Memory B cell (primary cell): ENCODE measurements at regions not wholly inside any gene's neighbourhood (a gene's known extent, or its start where the extent isn't known, plus 50 kb on each side); places are given as distances from the start of the nearest gene placed in this dataset.
"Not testable (repeated sequence)": the region's sequence is repeated elsewhere in the genome, so short reads cannot be mapped to it uniquely, and the experiment has no call there.

Experiments
- ATAC-seq: fragments of 150-1000 bp; cut with Tn5 transposase; 2 replicates; pipeline ENCODE4 v1.10.0; 2021; ENCODE audit warnings: low read depth, mild to moderate bottlenecking, moderate library complexity
- DNase-seq, 2 donors: peaks; one replicate each; pipeline ENCODE4 v3.0.0; 2022; ENCODE audit warnings: low spot score in 2 of 2
- H3K27ac Mint-ChIP-seq: one replicate; pipeline ENCODE4 v1.8.0; 2022; ENCODE audit warnings: mild to moderate bottlenecking, moderate library complexity, mixed read lengths
- H3K27me3 Mint-ChIP-seq: one replicate; pipeline ENCODE4 v1.8.0; 2022; ENCODE audit warnings: mixed read lengths
- H3K36me3 Mint-ChIP-seq: one replicate; pipeline ENCODE4 v1.8.0; 2022; ENCODE audit warnings: mild to moderate bottlenecking, mixed read lengths
- H3K4me1 Mint-ChIP-seq: one replicate; pipeline ENCODE4 v1.8.0; 2022; ENCODE audit warnings: mixed read lengths
- H3K4me3 Mint-ChIP-seq: one replicate; pipeline ENCODE4 v1.8.0; 2022; ENCODE audit warnings: mild to moderate bottlenecking, moderate library complexity, mixed read lengths
- H3K9me3 Mint-ChIP-seq: one replicate; pipeline ENCODE4 v1.8.0; 2022; ENCODE audit warnings: mixed read lengths

GRCh38 chr1:195715652-195716051, 892.6 kb downstream of the KCNT2 start:
- no peak overlapping the region for H3K27ac Mint-ChIP-seq
- no peak overlapping the region for H3K4me3 Mint-ChIP-seq
- H3K4me1 Mint-ChIP-seq: no peaks in the 10 kb centered on the region
- no peak for DNase-seq
- no peaks in the 10 kb centered on the region for H3K9me3 Mint-ChIP-seq
- H3K27me3 Mint-ChIP-seq: no peaks in the 10 kb centered on the region
- ATAC-seq: no peak
- H3K36me3 Mint-ChIP-seq: no peaks in the 10 kb centered on the region

- DNase-seq (no peak), ATAC-seq (no peak)
- Mint-ChIP-seq H3K4me3 (no peak overlapping the region), H3K9me3 (no peaks in the 10 kb centered on the region), H3K36me3 (no peaks in the 10 kb centered on the region), H3K4me1 (no peaks in the 10 kb centered on the region), H3K27me3 (no peaks in the 10 kb centered on the region), H3K27ac (no peak overlapping the region)
Measured at GRCh38 chr1:195714248-195714647, 894.0 kb downstream of the KCNT2 start.

GRCh38 chr1:195709821-195710220, 898.4 kb downstream of the KCNT2 start:
- no peak for DNase-seq
- Mint-ChIP-seq H3K4me3 (no peak overlapping the region), H3K27ac (no peak overlapping the region), H3K9me3 (no peaks in the 10 kb centered on the region), H3K27me3 (no peaks in the 10 kb centered on the region), H3K4me1 (no peaks in the 10 kb centered on the region), H3K36me3 (no peaks in the 10 kb centered on the region)
- no peak for ATAC-seq

GRCh38 chr1:195704028-195704427, 904.2 kb downstream of the KCNT2 start:
- no peak overlapping the region for H3K27ac Mint-ChIP-seq
- H3K4me3 Mint-ChIP-seq: no peak overlapping the region
- no peaks in the 10 kb centered on the region for H3K27me3 Mint-ChIP-seq
- no peak for DNase-seq
- H3K36me3 Mint-ChIP-seq: no peaks in the 10 kb centered on the region
- no peaks in the 10 kb centered on the region for H3K9me3 Mint-ChIP-seq
- no peaks in the 10 kb centered on the region for H3K4me1 Mint-ChIP-seq
- no peak for ATAC-seq

GRCh38 chr1:195701149-195701548, 907.1 kb downstream of the KCNT2 start:
- DNase-seq (no peak), ATAC-seq (no peak)
- H3K9me3 Mint-ChIP-seq: no peaks in the 10 kb centered on the region
- no peak overlapping the region for H3K4me3 Mint-ChIP-seq
- no peaks in the 10 kb centered on the region for H3K36me3 Mint-ChIP-seq
- no peak overlapping the region for H3K27ac Mint-ChIP-seq
- no peaks in the 10 kb centered on the region for H3K27me3 Mint-ChIP-seq
- no peaks in the 10 kb centered on the region for H3K4me1 Mint-ChIP-seq

- Mint-ChIP-seq H3K4me3 (no peak overlapping the region), H3K36me3 (no peaks in the 10 kb centered on the region), H3K27ac (no peak overlapping the region), H3K9me3 (no peaks in the 10 kb centered on the region), H3K27me3 (no peaks in the 10 kb centered on the region), H3K4me1 (no peaks in the 10 kb centered on the region)
- DNase-seq (no peak), ATAC-seq (no peak)
Measured at GRCh38 chr1:195697130-195697529, 911.1 kb downstream of the KCNT2 start.

- ATAC-seq: no peak
- H3K36me3 Mint-ChIP-seq: no peaks in the 10 kb centered on the region
- no peak for DNase-seq
- no peaks in the 10 kb centered on the region for H3K9me3 Mint-ChIP-seq
- no peaks in the 10 kb centered on the region for H3K27me3 Mint-ChIP-seq
- no peak overlapping the region for H3K4me3 Mint-ChIP-seq
- no peak overlapping the region for H3K27ac Mint-ChIP-seq
- H3K4me1 Mint-ChIP-seq: no peaks in the 10 kb centered on the region
Measured at GRCh38 chr1:195686764-195687163, 921.5 kb downstream of the KCNT2 start.

- no peaks in the 10 kb centered on the region for H3K4me1 Mint-ChIP-seq
- no peak for DNase-seq
Measured at GRCh38 chr1:195664628-195665027, 943.6 kb downstream of the KCNT2 start.

GRCh38 chr1:195663549-195664280, 944.5 kb downstream of the KCNT2 start:
- Mint-ChIP-seq H3K27me3 (no peaks in the 10 kb centered on the region), H3K27ac (no peak overlapping the region), H3K36me3 (no peaks in the 10 kb centered on the region), H3K9me3 (peaks cover 6% of the 10 kb centered on the region), H3K4me1 (no peaks in the 10 kb centered on the region), H3K4me3 (no peak overlapping the region)
- DNase-seq (no peak), ATAC-seq (no peak)

More at GRCh38 chr1:195664628-195665027, 943.6 kb downstream of the KCNT2 start:
- Mint-ChIP-seq H3K36me3 (no peaks in the 10 kb centered on the region), H3K9me3 (peaks cover 6% of the 10 kb centered on the region), H3K27ac (no peak overlapping the region), H3K27me3 (no peaks in the 10 kb centered on the region), H3K4me3 (no peak overlapping the region)
- ATAC-seq: no peak

GRCh38 chr1:195656780-195657179, 951.5 kb downstream of the KCNT2 start:
- no peak for DNase-seq
- Mint-ChIP-seq H3K27ac (no peak overlapping the region), H3K27me3 (no peaks in the 10 kb centered on the region), H3K36me3 (no peaks in the 10 kb centered on the region), H3K4me1 (no peaks in the 10 kb centered on the region), H3K9me3 (peaks cover 1% of the 10 kb centered on the region), H3K4me3 (no peak overlapping the region)
- no peak for ATAC-seq

GRCh38 chr1:195648875-195649274, 959.4 kb downstream of the KCNT2 start:
- not testable (repeated sequence) for DNase-seq, H3K27me3 Mint-ChIP-seq, H3K4me1 Mint-ChIP-seq, H3K27ac Mint-ChIP-seq, H3K4me3 Mint-ChIP-seq, H3K9me3 Mint-ChIP-seq, ATAC-seq, H3K36me3 Mint-ChIP-seq

GRCh38 chr1:195637539-195637938, 970.7 kb downstream of the KCNT2 start:
- ATAC-seq (no peak), DNase-seq (no peak)
- no peaks in the 10 kb centered on the region for H3K4me1 Mint-ChIP-seq

GRCh38 chr1:195618287-195618686, 990.0 kb downstream of the KCNT2 start:
- no peak for ATAC-seq
- H3K4me1 Mint-ChIP-seq: no peaks in the 10 kb centered on the region
- no peaks in the 10 kb centered on the region for H3K36me3 Mint-ChIP-seq
- H3K9me3 Mint-ChIP-seq: peaks cover 14% of the 10 kb centered on the region
- H3K27ac Mint-ChIP-seq: no peak overlapping the region
- DNase-seq: no peak
- H3K4me3 Mint-ChIP-seq: no peak overlapping the region
- H3K27me3 Mint-ChIP-seq: no peaks in the 10 kb centered on the region

More at GRCh38 chr1:195637539-195637938, 970.7 kb downstream of the KCNT2 start:
- Mint-ChIP-seq H3K4me3 (no peak overlapping the region), H3K27me3 (no peaks in the 10 kb centered on the region), H3K27ac (no peak overlapping the region), H3K9me3 (no peaks in the 10 kb centered on the region), H3K36me3 (no peaks in the 10 kb centered on the region)

- no peaks in the 10 kb centered on the region for H3K27me3 Mint-ChIP-seq
- H3K9me3 Mint-ChIP-seq: peaks cover 13% of the 10 kb centered on the region
- DNase-seq (no peak), ATAC-seq (no peak)
- H3K4me1 Mint-ChIP-seq: no peaks in the 10 kb centered on the region
- no peaks in the 10 kb centered on the region for H3K36me3 Mint-ChIP-seq
- no peak overlapping the region for H3K27ac Mint-ChIP-seq
- H3K4me3 Mint-ChIP-seq: no peak overlapping the region
Measured at GRCh38 chr1:195617106-195617505, 991.1 kb downstream of the KCNT2 start.

- peaks cover 3% of the 10 kb centered on the region for H3K9me3 Mint-ChIP-seq
- H3K4me1 Mint-ChIP-seq: no peaks in the 10 kb centered on the region
- ATAC-seq: no peak
- H3K27me3 Mint-ChIP-seq: no peaks in the 10 kb centered on the region
- H3K27ac Mint-ChIP-seq: no peak overlapping the region
- no peak for DNase-seq
- H3K4me3 Mint-ChIP-seq: no peak overlapping the region
- no peaks in the 10 kb centered on the region for H3K36me3 Mint-ChIP-seq
Measured at GRCh38 chr1:195608883-195609282, 999.4 kb downstream of the KCNT2 start.
